ENCODE measurements at regions not wholly inside any gene's neighbourhood (a gene's known extent, or its start where the extent isn't known, plus 50 kb on each side); places are given as distances from the start of the nearest gene placed in this dataset.

DNA sequence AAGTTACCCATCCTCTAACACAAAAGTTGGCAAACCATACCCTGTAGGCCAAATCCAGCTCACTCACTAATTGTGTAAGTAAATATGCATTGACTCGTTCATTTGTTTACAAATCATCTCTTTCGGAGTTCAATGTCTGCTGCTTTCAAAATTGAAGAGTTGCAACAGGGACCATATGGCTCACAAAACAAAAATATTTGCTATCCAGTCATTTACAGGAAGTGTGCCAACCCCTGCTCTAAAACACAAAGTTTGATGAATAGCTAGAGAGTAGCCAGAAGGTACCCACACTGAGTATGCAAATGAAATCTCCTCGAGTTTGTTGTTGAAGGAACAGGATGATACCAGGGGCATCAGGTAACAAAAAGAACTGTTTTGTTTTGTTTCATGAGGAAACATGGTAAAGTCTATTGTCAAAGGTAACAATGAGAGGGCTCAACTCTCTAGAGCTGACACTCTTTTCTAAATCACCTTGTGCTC, 236.2 kb upstream of the THBS1 start (continued):
- TF ChIP-seq, protein P1, sequence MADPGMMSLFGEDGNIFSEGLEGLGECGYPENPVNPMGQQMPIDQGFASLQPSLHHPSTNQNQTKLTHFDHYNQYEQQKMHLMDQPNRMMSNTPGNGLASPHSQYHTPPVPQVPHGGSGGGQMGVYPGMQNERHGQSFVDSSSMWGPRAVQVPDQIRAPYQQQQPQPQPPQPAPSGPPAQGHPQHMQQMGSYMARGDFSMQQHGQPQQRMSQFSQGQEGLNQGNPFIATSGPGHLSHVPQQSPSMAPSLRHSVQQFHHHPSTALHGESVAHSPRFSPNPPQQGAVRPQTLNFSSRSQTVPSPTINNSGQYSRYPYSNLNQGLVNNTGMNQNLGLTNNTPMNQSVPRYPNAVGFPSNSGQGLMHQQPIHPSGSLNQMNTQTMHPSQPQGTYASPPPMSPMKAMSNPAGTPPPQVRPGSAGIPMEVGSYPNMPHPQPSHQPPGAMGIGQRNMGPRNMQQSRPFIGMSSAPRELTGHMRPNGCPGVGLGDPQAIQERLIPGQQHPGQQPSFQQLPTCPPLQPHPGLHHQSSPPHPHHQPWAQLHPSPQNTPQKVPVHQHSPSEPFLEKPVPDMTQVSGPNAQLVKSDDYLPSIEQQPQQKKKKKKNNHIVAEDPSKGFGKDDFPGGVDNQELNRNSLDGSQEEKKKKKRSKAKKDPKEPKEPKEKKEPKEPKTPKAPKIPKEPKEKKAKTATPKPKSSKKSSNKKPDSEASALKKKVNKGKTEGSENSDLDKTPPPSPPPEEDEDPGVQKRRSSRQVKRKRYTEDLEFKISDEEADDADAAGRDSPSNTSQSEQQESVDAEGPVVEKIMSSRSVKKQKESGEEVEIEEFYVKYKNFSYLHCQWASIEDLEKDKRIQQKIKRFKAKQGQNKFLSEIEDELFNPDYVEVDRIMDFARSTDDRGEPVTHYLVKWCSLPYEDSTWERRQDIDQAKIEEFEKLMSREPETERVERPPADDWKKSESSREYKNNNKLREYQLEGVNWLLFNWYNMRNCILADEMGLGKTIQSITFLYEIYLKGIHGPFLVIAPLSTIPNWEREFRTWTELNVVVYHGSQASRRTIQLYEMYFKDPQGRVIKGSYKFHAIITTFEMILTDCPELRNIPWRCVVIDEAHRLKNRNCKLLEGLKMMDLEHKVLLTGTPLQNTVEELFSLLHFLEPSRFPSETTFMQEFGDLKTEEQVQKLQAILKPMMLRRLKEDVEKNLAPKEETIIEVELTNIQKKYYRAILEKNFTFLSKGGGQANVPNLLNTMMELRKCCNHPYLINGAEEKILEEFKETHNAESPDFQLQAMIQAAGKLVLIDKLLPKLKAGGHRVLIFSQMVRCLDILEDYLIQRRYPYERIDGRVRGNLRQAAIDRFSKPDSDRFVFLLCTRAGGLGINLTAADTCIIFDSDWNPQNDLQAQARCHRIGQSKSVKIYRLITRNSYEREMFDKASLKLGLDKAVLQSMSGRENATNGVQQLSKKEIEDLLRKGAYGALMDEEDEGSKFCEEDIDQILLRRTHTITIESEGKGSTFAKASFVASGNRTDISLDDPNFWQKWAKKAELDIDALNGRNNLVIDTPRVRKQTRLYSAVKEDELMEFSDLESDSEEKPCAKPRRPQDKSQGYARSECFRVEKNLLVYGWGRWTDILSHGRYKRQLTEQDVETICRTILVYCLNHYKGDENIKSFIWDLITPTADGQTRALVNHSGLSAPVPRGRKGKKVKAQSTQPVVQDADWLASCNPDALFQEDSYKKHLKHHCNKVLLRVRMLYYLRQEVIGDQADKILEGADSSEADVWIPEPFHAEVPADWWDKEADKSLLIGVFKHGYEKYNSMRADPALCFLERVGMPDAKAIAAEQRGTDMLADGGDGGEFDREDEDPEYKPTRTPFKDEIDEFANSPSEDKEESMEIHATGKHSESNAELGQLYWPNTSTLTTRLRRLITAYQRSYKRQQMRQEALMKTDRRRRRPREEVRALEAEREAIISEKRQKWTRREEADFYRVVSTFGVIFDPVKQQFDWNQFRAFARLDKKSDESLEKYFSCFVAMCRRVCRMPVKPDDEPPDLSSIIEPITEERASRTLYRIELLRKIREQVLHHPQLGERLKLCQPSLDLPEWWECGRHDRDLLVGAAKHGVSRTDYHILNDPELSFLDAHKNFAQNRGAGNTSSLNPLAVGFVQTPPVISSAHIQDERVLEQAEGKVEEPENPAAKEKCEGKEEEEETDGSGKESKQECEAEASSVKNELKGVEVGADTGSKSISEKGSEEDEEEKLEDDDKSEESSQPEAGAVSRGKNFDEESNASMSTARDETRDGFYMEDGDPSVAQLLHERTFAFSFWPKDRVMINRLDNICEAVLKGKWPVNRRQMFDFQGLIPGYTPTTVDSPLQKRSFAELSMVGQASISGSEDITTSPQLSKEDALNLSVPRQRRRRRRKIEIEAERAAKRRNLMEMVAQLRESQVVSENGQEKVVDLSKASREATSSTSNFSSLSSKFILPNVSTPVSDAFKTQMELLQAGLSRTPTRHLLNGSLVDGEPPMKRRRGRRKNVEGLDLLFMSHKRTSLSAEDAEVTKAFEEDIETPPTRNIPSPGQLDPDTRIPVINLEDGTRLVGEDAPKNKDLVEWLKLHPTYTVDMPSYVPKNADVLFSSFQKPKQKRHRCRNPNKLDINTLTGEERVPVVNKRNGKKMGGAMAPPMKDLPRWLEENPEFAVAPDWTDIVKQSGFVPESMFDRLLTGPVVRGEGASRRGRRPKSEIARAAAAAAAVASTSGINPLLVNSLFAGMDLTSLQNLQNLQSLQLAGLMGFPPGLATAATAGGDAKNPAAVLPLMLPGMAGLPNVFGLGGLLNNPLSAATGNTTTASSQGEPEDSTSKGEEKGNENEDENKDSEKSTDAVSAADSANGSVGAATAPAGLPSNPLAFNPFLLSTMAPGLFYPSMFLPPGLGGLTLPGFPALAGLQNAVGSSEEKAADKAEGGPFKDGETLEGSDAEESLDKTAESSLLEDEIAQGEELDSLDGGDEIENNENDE (IDR thresholded peaks at IDR 0.05; ENCODE audit: insufficient replicate concordance, low read length), result peak; percentile 58
- TF ChIP-seq ASH2L (IDR thresholded peaks at IDR 0.05; ENCODE audit: low read length) (peak; percentile 18), KDM5A (IDR thresholded peaks at IDR 0.05; ENCODE audit: low read length) (no peak), EGR1 (IDR thresholded peaks at IDR 0.05; ENCODE audit: borderline replicate concordance, low read depth, low read length) (no peak)
